ENCODE measurements at regions not wholly inside any gene's neighbourhood (a gene's known extent, or its start where the extent isn't known, plus 50 kb on each side); places are given as distances from the start of the nearest gene placed in this dataset.
"Not testable (repeated sequence)": the region's sequence is repeated elsewhere in the genome, so short reads cannot be mapped to it uniquely, and the experiment has no call there.

- H3K27me3 ChIP-seq (ENCODE audit: control insufficient read depth in 5 of 5, insufficient read depth in 4 of 5, low read length in 5 of 5), result no peaks in the 10 kb centered on the region
- no peaks in the 10 kb centered on the region for H3K9me3 ChIP-seq (ENCODE audit: control insufficient read depth in 5 of 5, low read length in 5 of 5)
- no peak overlapping the region for H3K9ac ChIP-seq (ENCODE audit: low read length in 5 of 5)
Measured at GRCh38 chr6:48613231-48613949, 502.4 kb upstream of the PTCHD4 start.

GRCh38 chr6:48611332-48611731 is 500.3 kb upstream of the PTCHD4 start:
- Histone ChIP-seq H3K4me3 (ENCODE audit: low read depth in 1 of 5, low read length in 5 of 5) (no peak overlapping the region), H3K36me3 (ENCODE audit: control insufficient read depth in 5 of 5, insufficient read depth in 5 of 5, low read length in 5 of 5) (no peaks in the 10 kb centered on the region), H3K27ac (ENCODE audit: low read depth, low read length) (no peak overlapping the region), H3K9me3 (ENCODE audit: control insufficient read depth in 5 of 5, low read length in 5 of 5) (peaks cover 0 to 2% (median 0%) of the 10 kb centered on the region in 5 donors), H3K9ac (ENCODE audit: low read length in 5 of 5) (no peak overlapping the region), H3K27me3 (ENCODE audit: control insufficient read depth in 5 of 5, insufficient read depth in 4 of 5, low read length in 5 of 5) (no peaks in the 10 kb centered on the region), H3K4me1 (ENCODE audit: control insufficient read depth in 5 of 5, insufficient read depth in 5 of 5, low read length in 5 of 5) (no peaks in the 10 kb centered on the region)

More at GRCh38 chr6:48613231-48613949, 502.4 kb upstream of the PTCHD4 start:
- Histone ChIP-seq H3K4me1 (ENCODE audit: control insufficient read depth in 5 of 5, insufficient read depth in 5 of 5, low read length in 5 of 5) (no peaks in the 10 kb centered on the region), H3K4me3 (ENCODE audit: low read depth in 1 of 5, low read length in 5 of 5) (no peak overlapping the region), H3K27ac (ENCODE audit: low read depth, low read length) (no peak overlapping the region), H3K36me3 (ENCODE audit: control insufficient read depth in 5 of 5, insufficient read depth in 5 of 5, low read length in 5 of 5) (no peaks in the 10 kb centered on the region)

- Histone ChIP-seq H3K9me3 (ENCODE audit: control insufficient read depth in 5 of 5, low read length in 5 of 5) (peaks cover 0 to 2% (median 0%) of the 10 kb centered on the region in 5 donors), H3K27me3 (ENCODE audit: control insufficient read depth in 5 of 5, insufficient read depth in 4 of 5, low read length in 5 of 5) (no peaks in the 10 kb centered on the region), H3K4me3 (ENCODE audit: low read depth in 1 of 5, low read length in 5 of 5) (no peak overlapping the region), H3K9ac (ENCODE audit: low read length in 5 of 5) (no peak overlapping the region), H3K27ac (ENCODE audit: low read depth, low read length) (no peak overlapping the region), H3K36me3 (ENCODE audit: control insufficient read depth in 5 of 5, insufficient read depth in 5 of 5, low read length in 5 of 5) (no peaks in the 10 kb centered on the region), H3K4me1 (ENCODE audit: control insufficient read depth in 5 of 5, insufficient read depth in 5 of 5, low read length in 5 of 5) (no peaks in the 10 kb centered on the region)
Measured at GRCh38 chr6:48610846-48611245, 499.8 kb upstream of the PTCHD4 start.

- no peak overlapping the region for H3K27ac ChIP-seq (ENCODE audit: low read depth, low read length)
- H3K9ac ChIP-seq (ENCODE audit: low read length in 5 of 5), result no peak overlapping the region
- no peaks in the 10 kb centered on the region for H3K36me3 ChIP-seq (ENCODE audit: control insufficient read depth in 5 of 5, insufficient read depth in 5 of 5, low read length in 5 of 5)
- H3K4me3 ChIP-seq (ENCODE audit: low read depth in 1 of 5, low read length in 5 of 5), result no peak overlapping the region
- no peaks in the 10 kb centered on the region for H3K4me1 ChIP-seq (ENCODE audit: control insufficient read depth in 5 of 5, insufficient read depth in 5 of 5, low read length in 5 of 5)
- H3K9me3 ChIP-seq (ENCODE audit: control insufficient read depth in 5 of 5, low read length in 5 of 5), result peaks cover 0 to 2% (median 0%) of the 10 kb centered on the region in 5 donors
- H3K27me3 ChIP-seq (ENCODE audit: control insufficient read depth in 5 of 5, insufficient read depth in 4 of 5, low read length in 5 of 5), result no peaks in the 10 kb centered on the region
Measured at GRCh38 chr6:48606618-48607017, 495.6 kb upstream of the PTCHD4 start.

- Histone ChIP-seq H3K4me1 (ENCODE audit: control insufficient read depth in 5 of 5, insufficient read depth in 5 of 5, low read length in 5 of 5) (peaks cover 0 to 3% (median 0%) of the 10 kb centered on the region in 5 donors), H3K27me3 (ENCODE audit: control insufficient read depth in 5 of 5, insufficient read depth in 4 of 5, low read length in 5 of 5) (no peaks in the 10 kb centered on the region), H3K9me3 (ENCODE audit: control insufficient read depth in 5 of 5, low read length in 5 of 5) (no peaks in the 10 kb centered on the region), H3K4me3 (ENCODE audit: low read depth in 1 of 5, low read length in 5 of 5) (no peak overlapping the region), H3K9ac (ENCODE audit: low read length in 5 of 5) (no peak overlapping the region), H3K36me3 (ENCODE audit: control insufficient read depth in 5 of 5, insufficient read depth in 5 of 5, low read length in 5 of 5) (no peaks in the 10 kb centered on the region), H3K27ac (ENCODE audit: low read depth, low read length) (no peak overlapping the region)
Measured at GRCh38 chr6:48597951-48598350, 487.0 kb upstream of the PTCHD4 start.

GRCh38 chr6:48596830-48597229 is 485.8 kb upstream of the PTCHD4 start:
- H3K27ac ChIP-seq (ENCODE audit: low read depth, low read length), result no peak overlapping the region
- H3K4me1 ChIP-seq (ENCODE audit: control insufficient read depth in 5 of 5, insufficient read depth in 5 of 5, low read length in 5 of 5), result peaks cover 0 to 3% (median 0%) of the 10 kb centered on the region in 5 donors
- H3K9ac ChIP-seq (ENCODE audit: low read length in 5 of 5), result no peak overlapping the region
- H3K4me3 ChIP-seq (ENCODE audit: low read depth in 1 of 5, low read length in 5 of 5), result no peak overlapping the region
- no peaks in the 10 kb centered on the region for H3K36me3 ChIP-seq (ENCODE audit: control insufficient read depth in 5 of 5, insufficient read depth in 5 of 5, low read length in 5 of 5)
- H3K27me3 ChIP-seq (ENCODE audit: control insufficient read depth in 5 of 5, insufficient read depth in 4 of 5, low read length in 5 of 5), result no peaks in the 10 kb centered on the region
- H3K9me3 ChIP-seq (ENCODE audit: control insufficient read depth in 5 of 5, low read length in 5 of 5), result no peaks in the 10 kb centered on the region

- not testable (repeated sequence) for H3K9ac ChIP-seq (ENCODE audit: low read length in 5 of 5); H3K36me3 ChIP-seq (ENCODE audit: control insufficient read depth in 5 of 5, insufficient read depth in 5 of 5, low read length in 5 of 5); H3K4me3 ChIP-seq (ENCODE audit: low read depth in 1 of 5, low read length in 5 of 5); H3K27me3 ChIP-seq (ENCODE audit: control insufficient read depth in 5 of 5, insufficient read depth in 4 of 5, low read length in 5 of 5); H3K4me1 ChIP-seq (ENCODE audit: control insufficient read depth in 5 of 5, insufficient read depth in 5 of 5, low read length in 5 of 5); H3K27ac ChIP-seq (ENCODE audit: low read depth, low read length)
- H3K9me3 ChIP-seq (ENCODE audit: control insufficient read depth in 5 of 5, low read length in 5 of 5), result peaks cover 0 to 12% (median 4%) of the 10 kb centered on the region in 5 donors
Measured at GRCh38 chr6:48591158-48591557, 480.2 kb upstream of the PTCHD4 start.

- Histone ChIP-seq H3K4me3 (ENCODE audit: low read depth in 1 of 5, low read length in 5 of 5) (no peak overlapping the region), H3K9me3 (ENCODE audit: control insufficient read depth in 5 of 5, low read length in 5 of 5) (no peaks in the 10 kb centered on the region), H3K36me3 (ENCODE audit: control insufficient read depth in 5 of 5, insufficient read depth in 5 of 5, low read length in 5 of 5) (no peaks in the 10 kb centered on the region), H3K27me3 (ENCODE audit: control insufficient read depth in 5 of 5, insufficient read depth in 4 of 5, low read length in 5 of 5) (no peaks in the 10 kb centered on the region), H3K4me1 (ENCODE audit: control insufficient read depth in 5 of 5, insufficient read depth in 5 of 5, low read length in 5 of 5) (no peaks in the 10 kb centered on the region), H3K27ac (ENCODE audit: low read depth, low read length) (no peak overlapping the region), H3K9ac (ENCODE audit: low read length in 5 of 5) (no peak overlapping the region)
Measured at GRCh38 chr6:48584846-48585245, 473.8 kb upstream of the PTCHD4 start.

GRCh38 chr6:48570656-48571055 is 459.7 kb upstream of the PTCHD4 start:
- H3K36me3 ChIP-seq (ENCODE audit: control insufficient read depth in 5 of 5, insufficient read depth in 5 of 5, low read length in 5 of 5), result no peaks in the 10 kb centered on the region
- H3K27ac ChIP-seq (ENCODE audit: low read depth, low read length), result no peak overlapping the region
- H3K9ac ChIP-seq (ENCODE audit: low read length in 5 of 5), result no peak overlapping the region
- H3K27me3 ChIP-seq (ENCODE audit: control insufficient read depth in 5 of 5, insufficient read depth in 4 of 5, low read length in 5 of 5), result peaks cover 0 to 4% (median 0%) of the 10 kb centered on the region in 5 donors
- H3K4me3 ChIP-seq (ENCODE audit: low read depth in 1 of 5, low read length in 5 of 5), result no peak overlapping the region
- no peaks in the 10 kb centered on the region for H3K4me1 ChIP-seq (ENCODE audit: control insufficient read depth in 5 of 5, insufficient read depth in 5 of 5, low read length in 5 of 5)
- H3K9me3 ChIP-seq (ENCODE audit: control insufficient read depth in 5 of 5, low read length in 5 of 5), result no peaks in the 10 kb centered on the region

- H3K36me3 ChIP-seq (ENCODE audit: control insufficient read depth in 5 of 5, insufficient read depth in 5 of 5, low read length in 5 of 5), result no peaks in the 10 kb centered on the region
- no peak overlapping the region for H3K27ac ChIP-seq (ENCODE audit: low read depth, low read length)
- H3K9me3 ChIP-seq (ENCODE audit: control insufficient read depth in 5 of 5, low read length in 5 of 5), result no peaks in the 10 kb centered on the region
- no peak overlapping the region for H3K9ac ChIP-seq (ENCODE audit: low read length in 5 of 5)
- H3K27me3 ChIP-seq (ENCODE audit: control insufficient read depth in 5 of 5, insufficient read depth in 4 of 5, low read length in 5 of 5), result peaks cover 0 to under 1% (median 0%) of the 10 kb centered on the region in 5 donors
- H3K4me3 ChIP-seq (ENCODE audit: low read depth in 1 of 5, low read length in 5 of 5), result no peak overlapping the region
- no peaks in the 10 kb centered on the region for H3K4me1 ChIP-seq (ENCODE audit: control insufficient read depth in 5 of 5, insufficient read depth in 5 of 5, low read length in 5 of 5)
Measured at GRCh38 chr6:48568856-48569255, 457.9 kb upstream of the PTCHD4 start.

Measured in subcutaneous abdominal adipose tissue (tissue), 5 donors.